Ureter (tissue), 1 donor: ENCODE measurements at regions not wholly inside any gene's neighbourhood (a gene's known extent, or its start where the extent isn't known, plus 50 kb on each side); places are given as distances from the start of the nearest gene placed in this dataset.

ENCODE experiments used
- DNase-seq: peaks from one replicate; pipeline ENCODE4 v3.0.0-alpha.2; 2020; ENCODE audit warnings: low spot score
- donor health status: DM: yes; HTN: yes; CAD: no.

GRCh38 chr2:163266772-163267171 is 428.2 kb upstream of the KCNH7 start:
- DNase-seq = no peak

- no peak for DNase-seq
Observed at GRCh38 chr2:163265562-163265961, 427.0 kb upstream of the KCNH7 start.

GRCh38 chr2:163264341-163264740 is 425.8 kb upstream of the KCNH7 start:
- no peak for DNase-seq

GRCh38 chr2:163259489-163259888 is 420.9 kb upstream of the KCNH7 start:
- DNase-seq = no peak

- no peak for DNase-seq
Observed at GRCh38 chr2:163255086-163255485, 416.5 kb upstream of the KCNH7 start.

GRCh38 chr2:163253621-163254285 is 415.2 kb upstream of the KCNH7 start:
- no peak for DNase-seq

GRCh38 chr2:163252199-163252598 is 413.6 kb upstream of the KCNH7 start:
- no peak for DNase-seq

GRCh38 chr2:163248376-163249253 is 410.0 kb upstream of the KCNH7 start:
- no peak for DNase-seq

- DNase-seq = no peak
Observed at GRCh38 chr2:163247847-163248220, 409.3 kb upstream of the KCNH7 start.

- no peak for DNase-seq
Observed at GRCh38 chr2:163247156-163247846, 408.7 kb upstream of the KCNH7 start.

GRCh38 chr2:163246135-163246534 is 407.6 kb upstream of the KCNH7 start:
- DNase-seq = no peak

- DNase-seq = no peak
Observed at GRCh38 chr2:163236553-163236952, 398.0 kb upstream of the KCNH7 start.

GRCh38 chr2:163231666-163232065 is 393.1 kb upstream of the KCNH7 start:
- DNase-seq = no peak

GRCh38 chr2:163213661-163214081 is 375.1 kb upstream of the KCNH7 start:
- DNase-seq = no peak

GRCh38 chr2:163210430-163210918 is 371.9 kb upstream of the KCNH7 start:
- DNase-seq = no peak

- no peak for DNase-seq
Observed at GRCh38 chr2:163207693-163208370, 369.3 kb upstream of the KCNH7 start.

- DNase-seq = no peak
Observed at GRCh38 chr2:163205589-163206254, 367.2 kb upstream of the KCNH7 start.

GRCh38 chr2:163200741-163201140 is 362.2 kb upstream of the KCNH7 start:
- DNase-seq = no peak

GRCh38 chr2:163198972-163199371 is 360.4 kb upstream of the KCNH7 start:
- no peak for DNase-seq

- DNase-seq = no peak
Observed at GRCh38 chr2:163198007-163198406, 359.4 kb upstream of the KCNH7 start.

- DNase-seq = no peak
Observed at GRCh38 chr2:163191372-163191771, 352.8 kb upstream of the KCNH7 start.
